ENCODE measurements at regions not wholly inside any gene's neighbourhood (a gene's known extent, or its start where the extent isn't known, plus 50 kb on each side); places are given as distances from the start of the nearest gene placed in this dataset.

- no peak for TF ChIP-seq CTCF (conservative IDR thresholded peaks at IDR 0.05)
- H3K27ac ChIP-seq = no peak overlapping the region
Measured at GRCh38 chr6:11412011-11412424, 125.5 kb upstream of the TMEM170B start.

GRCh38 chr6:11411593-11411992 lies 126.0 kb upstream of the TMEM170B start:
- H3K27ac ChIP-seq = peak overlapping the region; percentile 42
- TF ChIP-seq CTCF (conservative IDR thresholded peaks at IDR 0.05) = no peak

- TF ChIP-seq CTCF (conservative IDR thresholded peaks at IDR 0.05) = no peak
- peak overlapping the region; percentile 42 for H3K27ac ChIP-seq
Measured at GRCh38 chr6:11410539-11411307, 126.8 kb upstream of the TMEM170B start.

- H3K27ac ChIP-seq = no peak overlapping the region
- no peak for TF ChIP-seq CTCF (conservative IDR thresholded peaks at IDR 0.05)
Measured at GRCh38 chr6:11409371-11409770, 128.2 kb upstream of the TMEM170B start.

- no peak for TF ChIP-seq CTCF (conservative IDR thresholded peaks at IDR 0.05)
- no peak overlapping the region for H3K27ac ChIP-seq
Measured at GRCh38 chr6:11407414-11407813, 130.1 kb upstream of the TMEM170B start.

GRCh38 chr6:11404838-11405237 lies 132.7 kb upstream of the TMEM170B start:
- TF ChIP-seq CTCF (conservative IDR thresholded peaks at IDR 0.05) = no peak

GRCh38 chr6:11404081-11404480 lies 133.5 kb upstream of the TMEM170B start:
- H3K27ac ChIP-seq = no peak overlapping the region
- TF ChIP-seq CTCF (conservative IDR thresholded peaks at IDR 0.05) = no peak

More at GRCh38 chr6:11404838-11405237, 132.7 kb upstream of the TMEM170B start:
- H3K27ac ChIP-seq = no peak overlapping the region

All from VCaP (cell line).